Stomach (tissue), 4 donors: ENCODE measurements at regions not wholly inside any gene's neighbourhood (a gene's known extent, or its start where the extent isn't known, plus 50 kb on each side); places are given as distances from the start of the nearest gene placed in this dataset.

ENCODE experiments used
- POLR2AphosphoS5 ChIP-seq, 3 donors: sonication (generic); formaldehyde crosslinking; IDR thresholded peaks; one replicate each; pipeline ENCODE4 v1.6.1; 2016; ENCODE audit warnings: antibody characterized with exemption in 3 of 3
- TF ChIP-seq, protein P1 (sequence below), 7 experiments: fragments of 450-650 bp in 4 of 7; fragments of 200-600 bp in 3 of 7; sonication (generic) in 3 of 7; IDR thresholded peaks; one replicate each; pipeline ENCODE4 v1.5.1; 2016 to 2019; ENCODE audit warnings: antibody characterized with exemption in 7 of 7, control low read depth in 2 of 7, mild to moderate bottlenecking in 1 of 7

DNA sequence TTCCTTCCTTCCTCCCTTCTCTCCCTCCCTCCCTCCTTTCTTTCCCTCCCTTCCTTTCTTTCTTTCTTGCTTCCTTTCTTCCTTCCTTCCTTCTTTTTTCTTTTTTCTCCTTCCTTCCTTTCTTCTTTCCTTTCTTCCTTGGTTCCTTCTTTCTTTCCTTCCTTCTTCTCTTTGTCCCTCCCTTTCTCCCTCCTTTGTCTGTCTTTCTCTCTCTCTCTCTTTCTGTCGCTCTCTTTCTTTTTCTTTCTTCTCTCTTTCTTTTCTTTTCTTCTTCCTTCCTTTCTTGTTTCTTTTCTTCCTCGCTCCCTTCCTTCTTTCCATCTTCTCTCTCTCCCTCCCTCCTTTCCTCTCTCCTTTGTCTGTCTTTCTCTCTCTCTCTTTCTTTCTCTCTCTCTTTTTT lies 601.9 kb upstream of the JAG1 start:
- no peak for TF ChIP-seq POLR2AphosphoS5 (IDR thresholded peaks at IDR 0.05)
- TF ChIP-seq, protein P1, sequence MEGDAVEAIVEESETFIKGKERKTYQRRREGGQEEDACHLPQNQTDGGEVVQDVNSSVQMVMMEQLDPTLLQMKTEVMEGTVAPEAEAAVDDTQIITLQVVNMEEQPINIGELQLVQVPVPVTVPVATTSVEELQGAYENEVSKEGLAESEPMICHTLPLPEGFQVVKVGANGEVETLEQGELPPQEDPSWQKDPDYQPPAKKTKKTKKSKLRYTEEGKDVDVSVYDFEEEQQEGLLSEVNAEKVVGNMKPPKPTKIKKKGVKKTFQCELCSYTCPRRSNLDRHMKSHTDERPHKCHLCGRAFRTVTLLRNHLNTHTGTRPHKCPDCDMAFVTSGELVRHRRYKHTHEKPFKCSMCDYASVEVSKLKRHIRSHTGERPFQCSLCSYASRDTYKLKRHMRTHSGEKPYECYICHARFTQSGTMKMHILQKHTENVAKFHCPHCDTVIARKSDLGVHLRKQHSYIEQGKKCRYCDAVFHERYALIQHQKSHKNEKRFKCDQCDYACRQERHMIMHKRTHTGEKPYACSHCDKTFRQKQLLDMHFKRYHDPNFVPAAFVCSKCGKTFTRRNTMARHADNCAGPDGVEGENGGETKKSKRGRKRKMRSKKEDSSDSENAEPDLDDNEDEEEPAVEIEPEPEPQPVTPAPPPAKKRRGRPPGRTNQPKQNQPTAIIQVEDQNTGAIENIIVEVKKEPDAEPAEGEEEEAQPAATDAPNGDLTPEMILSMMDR (IDR thresholded peaks at IDR 0.05), result no peak
